ENCODE measurements at regions not wholly inside any gene's neighbourhood (a gene's known extent, or its start where the extent isn't known, plus 50 kb on each side); places are given as distances from the start of the nearest gene placed in this dataset.

- DNase-seq (ENCODE audit: low read depth) = no peak
- no peak for TF ChIP-seq POLR2A (IDR thresholded peaks at IDR 0.05; ENCODE audit: extremely low read depth, insufficient read length)
- TF ChIP-seq MAX (IDR thresholded peaks at IDR 0.05; ENCODE audit: low read depth, low read length) = no peak
- no peak for TF ChIP-seq MYC (IDR thresholded peaks at IDR 0.05; ENCODE audit: low read depth, low read length)
- TF ChIP-seq CTCF (IDR thresholded peaks at IDR 0.05; ENCODE audit: low read depth, low read length) = no peak
- H3K4me3 ChIP-seq (ENCODE audit: low read depth, low read length) = no peak overlapping the region
These were observed 117.5 kb downstream of the DLL1 start for GRCh38 chr6:170173335-170173881.

- DNase-seq (ENCODE audit: low read depth) = no peak
- no peak for TF ChIP-seq CTCF (IDR thresholded peaks at IDR 0.05; ENCODE audit: low read depth, low read length)
- no peak for TF ChIP-seq MYC (IDR thresholded peaks at IDR 0.05; ENCODE audit: low read depth, low read length)
- TF ChIP-seq MAX (IDR thresholded peaks at IDR 0.05; ENCODE audit: low read depth, low read length) = no peak
- no peak for TF ChIP-seq POLR2A (IDR thresholded peaks at IDR 0.05; ENCODE audit: extremely low read depth, insufficient read length)
- H3K4me3 ChIP-seq (ENCODE audit: low read depth, low read length) = no peak overlapping the region
These were observed 118.0 kb downstream of the DLL1 start for GRCh38 chr6:170172825-170173256.

DNA sequence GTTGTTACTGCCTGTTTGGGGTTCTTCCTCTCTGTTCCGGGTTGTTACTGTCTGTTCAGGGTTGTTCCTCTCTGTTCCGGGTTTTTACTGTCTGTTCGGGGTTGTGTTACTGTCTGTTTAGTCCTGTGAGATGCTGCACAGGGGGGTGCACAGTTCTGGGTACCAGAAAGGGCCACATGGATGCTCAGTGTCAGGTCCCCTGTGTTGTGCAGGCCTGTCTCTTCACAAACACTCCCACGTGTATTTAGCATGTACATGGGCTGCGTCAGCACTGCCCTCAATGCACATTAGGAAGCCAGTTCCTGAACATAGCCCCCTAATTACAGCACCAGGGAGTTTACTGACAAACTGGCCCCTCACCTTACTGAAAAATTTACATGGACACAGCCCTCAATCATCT, 118.5 kb downstream of the DLL1 start:
- TF ChIP-seq POLR2A (IDR thresholded peaks at IDR 0.05; ENCODE audit: extremely low read depth, insufficient read length) = no peak
- no peak for TF ChIP-seq CTCF (IDR thresholded peaks at IDR 0.05; ENCODE audit: low read depth, low read length)
- TF ChIP-seq MAX (IDR thresholded peaks at IDR 0.05; ENCODE audit: low read depth, low read length) = no peak
- TF ChIP-seq MYC (IDR thresholded peaks at IDR 0.05; ENCODE audit: low read depth, low read length) = no peak
- DNase-seq (ENCODE audit: low read depth) = no peak
- H3K4me3 ChIP-seq (ENCODE audit: low read depth, low read length) = no peak overlapping the region

GRCh38 chr6:170167657-170168159, 123.2 kb downstream of the DLL1 start:
- no peak overlapping the region for H3K4me3 ChIP-seq (ENCODE audit: low read depth, low read length)
- no peak for DNase-seq (ENCODE audit: low read depth)
- no peak for TF ChIP-seq MYC (IDR thresholded peaks at IDR 0.05; ENCODE audit: low read depth, low read length)
- no peak for TF ChIP-seq POLR2A (IDR thresholded peaks at IDR 0.05; ENCODE audit: extremely low read depth, insufficient read length)
- TF ChIP-seq CTCF (IDR thresholded peaks at IDR 0.05; ENCODE audit: low read depth, low read length) = no peak
- TF ChIP-seq MAX (IDR thresholded peaks at IDR 0.05; ENCODE audit: low read depth, low read length) = no peak

- TF ChIP-seq CTCF (IDR thresholded peaks at IDR 0.05; ENCODE audit: low read depth, low read length) (no peak), MAX (IDR thresholded peaks at IDR 0.05; ENCODE audit: low read depth, low read length) (no peak), MYC (IDR thresholded peaks at IDR 0.05; ENCODE audit: low read depth, low read length) (no peak), POLR2A (IDR thresholded peaks at IDR 0.05; ENCODE audit: extremely low read depth, insufficient read length) (no peak)
- DNase-seq (ENCODE audit: low read depth) = no peak
- no peak overlapping the region for H3K4me3 ChIP-seq (ENCODE audit: low read depth, low read length)
These were observed 124.3 kb downstream of the DLL1 start for GRCh38 chr6:170166511-170167122.
